Medulla oblongata (tissue), 1 donor: ENCODE measurements at regions not wholly inside any gene's neighbourhood (a gene's known extent, or its start where the extent isn't known, plus 50 kb on each side); places are given as distances from the start of the nearest gene placed in this dataset.
"Not testable (repeated sequence)": the region's sequence is repeated elsewhere in the genome, so short reads cannot be mapped to it uniquely, and the experiment has no call there.

Source experiments
- DNase-seq: peaks from one replicate; pipeline ENCODE4 v3.0.0-alpha.2; 2015; ENCODE audit errors: extremely low spot score

- DNase-seq = no peak
These were observed 459.0 kb downstream of the SIPA1L2 start for GRCh38 chr1:232170909-232171308.

GRCh38 chr1:232169436-232169835 lies 460.5 kb downstream of the SIPA1L2 start:
- DNase-seq = no peak

DNA sequence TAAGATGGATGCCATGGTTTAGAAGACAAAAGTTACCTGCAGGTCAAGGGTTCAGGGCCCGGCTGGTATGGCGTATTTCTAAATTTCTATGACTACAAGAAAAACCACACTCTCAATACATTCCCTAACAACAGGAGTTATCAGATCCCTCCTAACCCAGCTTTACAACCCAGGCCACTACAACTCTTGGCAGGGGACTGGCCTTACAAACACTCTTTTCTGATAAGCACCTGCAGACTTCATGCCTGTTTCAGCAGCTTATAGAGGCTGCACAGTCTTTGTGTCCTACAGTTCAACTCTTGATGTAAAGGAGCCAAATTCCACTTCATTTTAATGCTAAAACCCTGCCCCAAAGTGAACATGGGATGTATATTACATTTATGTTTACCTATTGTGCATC lies 461.4 kb downstream of the SIPA1L2 start:
- no peak for DNase-seq

DNA sequence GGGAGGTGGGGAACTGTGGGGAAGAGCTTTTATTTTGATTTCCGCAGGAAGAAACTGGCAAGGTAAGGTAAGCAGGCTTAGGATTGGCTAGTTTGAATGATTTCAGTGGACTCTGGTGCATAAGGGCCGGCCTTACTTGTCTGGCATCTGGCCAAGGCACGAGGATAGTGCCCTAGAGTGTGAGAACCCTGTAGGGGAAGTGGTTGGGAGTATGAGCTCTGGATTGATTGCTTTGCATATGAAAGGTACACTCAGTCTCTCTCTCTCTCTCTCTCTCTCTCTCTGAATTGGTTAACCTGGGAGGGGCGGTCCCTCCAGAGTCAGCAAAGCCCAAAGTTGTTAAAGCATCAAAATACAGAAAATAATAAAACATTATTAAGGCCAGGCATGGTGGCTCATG lies 463.0 kb downstream of the SIPA1L2 start:
- peak; percentile 19 for DNase-seq

GRCh38 chr1:232164078-232164963 lies 465.6 kb downstream of the SIPA1L2 start:
- no peak for DNase-seq

DNA sequence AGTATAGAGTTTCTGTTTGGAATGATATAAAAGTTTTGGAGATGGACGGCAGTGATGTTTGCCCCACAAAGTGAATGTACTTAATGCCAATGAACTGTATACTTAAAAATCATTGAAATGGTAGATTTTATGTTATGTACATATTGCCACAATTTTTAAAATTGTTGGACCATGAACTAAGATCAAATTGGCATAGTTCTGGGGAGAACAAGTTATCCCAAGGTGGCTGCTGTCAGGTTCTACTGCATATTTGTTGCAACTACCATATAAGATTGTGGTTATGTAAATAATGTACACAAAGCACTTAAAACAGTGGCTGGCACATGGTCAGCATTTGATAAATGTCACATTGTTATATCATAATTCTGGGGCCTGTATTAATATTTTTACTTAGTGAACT lies 466.4 kb downstream of the SIPA1L2 start:
- no peak for DNase-seq

- no peak for DNase-seq
These were observed 467.9 kb downstream of the SIPA1L2 start for GRCh38 chr1:232162001-232162400.

GRCh38 chr1:232158558-232158957 lies 471.4 kb downstream of the SIPA1L2 start:
- DNase-seq = not testable (repeated sequence)

- DNase-seq = not testable (repeated sequence)
These were observed 473.9 kb downstream of the SIPA1L2 start for GRCh38 chr1:232156070-232156469.

DNA sequence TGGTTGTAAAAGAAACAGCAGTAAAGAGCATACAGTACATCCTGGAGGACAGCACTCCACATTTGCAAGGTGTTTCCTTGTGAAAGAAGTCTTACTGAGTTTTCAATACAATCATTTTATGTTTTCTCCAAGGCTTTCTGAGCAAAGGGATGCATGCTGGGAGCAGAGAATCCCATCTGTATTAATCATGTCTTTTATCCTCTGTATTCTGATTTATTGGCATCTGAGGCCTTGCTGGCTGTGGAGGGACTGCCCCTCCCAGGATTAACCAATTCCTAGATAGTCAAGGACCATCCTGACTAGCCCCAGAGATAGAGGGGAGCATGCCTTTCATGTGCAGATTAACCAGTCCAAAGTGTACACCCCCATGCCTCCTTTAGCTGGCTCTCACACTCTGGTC lies 476.3 kb downstream of the SIPA1L2 start:
- DNase-seq = no peak

DNA sequence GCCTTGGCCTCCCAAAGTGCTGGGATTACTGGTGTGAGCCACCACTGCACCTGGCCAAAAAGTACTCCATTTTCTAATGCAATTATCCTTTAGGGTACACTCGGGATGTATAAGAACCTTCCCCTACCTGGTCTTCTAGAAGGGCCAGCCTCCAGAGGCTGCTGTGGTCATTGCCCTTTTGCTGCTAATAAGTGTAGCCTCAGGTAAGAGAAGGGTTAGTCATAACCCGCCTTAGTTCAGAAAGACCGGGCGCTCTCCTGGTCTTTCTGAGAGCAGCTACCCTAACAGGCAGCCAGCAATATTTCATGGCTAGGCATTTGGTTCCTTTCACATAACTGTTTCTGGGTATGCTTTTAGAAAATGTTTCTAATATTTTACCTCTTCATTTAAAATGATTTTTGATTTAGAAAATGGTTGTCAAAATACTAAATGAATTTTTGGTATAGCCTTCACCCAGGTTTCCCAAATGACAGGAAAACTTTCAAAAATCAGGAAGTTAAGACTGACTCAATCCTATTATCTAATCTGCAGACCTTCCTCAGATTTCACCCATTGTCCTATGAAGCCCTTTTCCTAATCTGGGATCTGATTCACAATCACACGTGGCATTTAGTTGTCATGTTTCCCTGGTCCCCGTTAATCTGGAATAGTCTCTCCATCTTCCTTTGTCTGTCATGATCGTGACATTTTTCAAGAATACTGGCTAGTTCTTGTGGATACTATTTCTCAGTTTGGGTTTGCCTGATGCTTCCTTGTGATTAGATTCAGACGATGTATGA lies 479.0 kb downstream of the SIPA1L2 start:
- no peak for DNase-seq

DNA sequence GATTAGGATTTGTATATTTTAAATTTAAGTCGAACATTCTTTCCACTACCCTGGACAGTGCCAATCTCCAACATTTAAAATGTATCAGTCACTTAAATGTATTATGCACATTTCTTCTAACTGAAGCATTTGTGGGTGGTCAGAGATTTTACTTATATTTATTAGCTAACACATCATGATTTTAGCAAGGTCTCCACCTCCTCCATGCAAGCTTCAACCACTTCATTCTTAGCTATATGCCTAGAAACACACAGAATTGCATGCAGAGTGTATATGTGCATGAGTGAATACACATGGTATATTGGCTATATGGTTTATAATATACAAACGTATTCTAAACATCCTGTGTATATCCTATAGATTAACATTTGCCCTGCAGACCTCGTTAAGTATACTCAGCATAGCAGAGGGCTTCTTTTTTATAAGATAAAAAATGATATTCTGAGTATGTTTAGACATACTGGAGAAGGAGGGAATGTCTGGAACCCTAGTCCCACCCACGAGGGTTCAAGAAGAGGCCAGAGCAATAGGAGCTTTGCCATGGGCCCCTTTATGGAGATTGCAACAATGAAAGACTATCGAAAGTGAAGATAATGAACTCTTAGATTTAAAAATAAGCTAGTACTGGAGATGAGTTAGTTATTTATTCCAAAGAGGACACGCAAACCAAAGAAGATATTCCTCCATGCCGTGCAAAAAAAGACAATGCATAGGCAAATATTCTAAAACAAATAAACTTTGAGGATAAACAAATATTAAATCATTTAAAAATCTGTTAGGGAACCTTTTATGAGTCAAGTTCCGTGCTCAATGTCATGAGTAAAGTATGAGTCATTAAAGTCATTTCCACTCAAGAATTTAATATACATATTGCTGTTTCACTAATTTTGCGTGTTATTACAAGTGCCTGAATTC lies 480.4 kb downstream of the SIPA1L2 start:
- no peak for DNase-seq

DNA sequence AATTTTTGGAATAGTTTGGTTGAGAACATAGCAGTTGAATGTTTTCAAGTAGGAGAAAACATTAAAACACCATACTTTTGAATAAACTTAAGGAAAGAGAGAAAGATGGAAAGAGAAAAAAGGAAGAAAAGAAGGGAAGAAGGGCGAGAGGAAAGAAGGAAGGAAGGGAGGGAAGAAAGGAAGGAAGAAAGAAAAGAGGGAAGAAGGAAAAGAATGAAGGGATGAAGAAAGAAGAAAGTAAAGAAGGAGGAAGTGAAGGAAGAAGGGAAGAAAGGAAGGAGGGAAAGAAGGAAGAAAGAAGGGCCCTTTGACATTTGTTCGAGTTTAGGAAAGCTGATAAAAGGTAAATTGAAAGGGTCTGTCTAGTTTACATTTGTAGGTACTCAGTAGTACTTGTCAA lies 482.7 kb downstream of the SIPA1L2 start:
- DNase-seq = no peak

DNA sequence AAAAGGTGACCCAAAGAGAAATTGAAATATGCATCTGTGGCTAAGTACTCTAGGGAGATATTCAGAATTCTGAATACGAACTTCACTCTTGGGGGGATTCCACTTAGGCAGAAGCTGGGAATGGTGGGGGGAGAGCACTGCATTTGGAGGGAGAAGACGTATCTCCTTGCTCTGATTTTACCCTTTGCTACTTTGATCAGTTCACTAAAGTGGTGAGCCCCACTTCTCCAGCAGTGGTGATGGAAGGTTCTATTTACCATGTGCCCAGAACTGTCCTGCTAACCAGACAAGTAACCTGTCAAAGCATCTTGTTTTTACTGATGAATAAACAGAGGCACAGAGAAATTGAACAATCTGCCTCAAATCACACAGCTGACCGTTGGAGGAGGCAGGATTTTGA lies 483.4 kb downstream of the SIPA1L2 start:
- no peak for DNase-seq

DNA sequence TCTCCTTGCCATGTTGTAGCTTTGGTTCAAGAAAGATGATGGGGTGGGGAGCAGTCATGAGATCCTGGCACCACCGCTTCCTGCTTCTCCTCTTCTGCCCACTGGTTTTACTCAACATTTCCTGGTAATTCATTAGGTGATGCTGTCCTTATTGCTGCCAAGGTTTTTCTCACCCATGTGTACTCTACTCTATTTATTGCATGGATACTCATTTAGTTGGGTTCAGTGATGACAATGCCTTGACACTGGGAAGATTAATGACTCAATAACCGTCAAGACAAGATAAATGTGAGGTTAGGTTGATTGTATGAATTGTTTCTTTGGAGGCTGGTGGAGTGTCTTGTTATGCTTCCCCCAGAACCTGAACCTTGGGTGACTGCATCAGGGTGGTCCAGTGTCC lies 484.2 kb downstream of the SIPA1L2 start:
- DNase-seq = no peak

DNA sequence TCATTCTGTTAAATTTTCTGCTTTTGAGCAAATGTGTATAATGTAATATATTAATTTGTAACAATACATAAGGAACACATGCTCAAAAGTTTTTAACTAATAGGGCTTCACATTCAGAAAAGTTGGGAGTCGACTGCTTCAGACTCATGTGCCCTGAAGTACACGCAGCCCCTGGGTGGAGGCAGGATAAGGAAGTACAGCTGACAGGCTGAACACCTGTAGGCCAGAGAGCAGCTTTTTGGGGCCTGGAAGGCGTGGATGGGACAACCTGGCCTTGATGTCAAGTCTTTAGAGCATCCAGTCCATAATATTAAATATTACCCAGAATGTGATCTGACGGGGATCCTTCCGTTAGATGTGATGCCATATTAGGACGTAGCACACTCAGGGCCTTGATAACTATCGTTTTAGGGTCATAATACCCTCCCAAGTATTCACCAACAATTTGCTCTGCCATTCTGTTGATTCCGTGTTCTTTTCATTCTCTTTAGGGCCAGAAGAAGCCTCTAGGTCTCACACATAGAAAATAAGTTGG lies 485.2 kb downstream of the SIPA1L2 start:
- DNase-seq = no peak

GRCh38 chr1:232143315-232143886 lies 486.5 kb downstream of the SIPA1L2 start:
- DNase-seq = no peak

DNA sequence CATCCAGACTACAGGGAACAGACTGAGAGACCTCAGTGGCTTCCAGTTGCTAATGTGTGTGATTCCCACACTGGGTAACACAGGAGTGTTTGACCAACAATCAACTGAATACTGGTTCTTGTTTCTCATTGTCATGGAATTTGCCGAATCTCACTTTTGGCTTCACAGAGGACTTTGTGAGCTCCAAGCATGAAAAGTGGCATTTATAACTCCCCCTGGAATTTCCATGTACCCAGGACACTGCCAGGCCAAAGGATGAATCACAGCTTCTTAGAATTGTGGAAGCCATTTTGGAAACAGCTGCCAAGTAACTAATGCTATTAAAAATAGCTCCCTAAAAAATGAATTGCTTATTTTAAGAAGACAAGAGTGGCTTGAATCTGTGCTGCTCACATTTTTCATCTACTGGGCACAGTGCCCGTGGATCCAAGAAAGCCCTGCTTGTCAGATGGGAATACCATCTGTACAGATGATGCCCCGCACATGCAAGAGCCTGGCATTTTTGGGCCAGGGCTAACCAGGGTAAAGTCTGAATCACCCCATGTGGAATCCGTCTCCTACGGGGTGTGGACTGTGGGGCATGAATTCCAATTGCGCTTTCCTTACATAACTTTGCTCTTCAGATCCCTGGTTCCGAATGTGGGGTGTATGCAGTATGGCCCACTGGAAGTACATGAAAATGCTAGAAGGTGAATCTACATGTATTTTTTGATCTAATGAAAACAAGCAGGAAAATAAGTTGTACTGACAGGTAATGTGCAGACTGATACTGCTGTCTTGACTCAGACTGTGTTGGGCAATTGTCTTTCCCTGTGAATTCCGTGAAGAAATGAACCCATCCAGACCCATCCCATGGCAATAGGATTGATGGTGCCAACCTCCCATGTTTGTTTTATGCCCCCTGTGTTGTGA lies 487.3 kb downstream of the SIPA1L2 start:
- DNase-seq = peak; percentile 33

DNA sequence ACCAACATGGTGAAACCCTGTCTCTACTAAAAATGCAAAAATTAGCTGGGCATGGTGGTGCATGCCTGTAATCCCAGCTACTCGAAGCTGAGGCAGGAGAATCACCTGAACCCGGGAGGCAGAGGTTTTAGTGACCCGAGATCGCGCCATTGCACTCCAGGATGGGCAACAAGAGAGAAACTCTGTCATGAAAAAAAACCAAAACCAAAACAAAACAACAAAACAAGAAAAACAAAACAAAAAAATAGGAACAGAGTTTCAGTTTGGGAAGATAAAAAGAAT lies 488.8 kb downstream of the SIPA1L2 start:
- not testable (repeated sequence) for DNase-seq

GRCh38 chr1:232140419-232141166 lies 489.3 kb downstream of the SIPA1L2 start:
- no peak for DNase-seq
